ENCODE measurements at regions not wholly inside any gene's neighbourhood (a gene's known extent, or its start where the extent isn't known, plus 50 kb on each side); places are given as distances from the start of the nearest gene placed in this dataset.
"Not testable (repeated sequence)": the region's sequence is repeated elsewhere in the genome, so short reads cannot be mapped to it uniquely, and the experiment has no call there.

DNA sequence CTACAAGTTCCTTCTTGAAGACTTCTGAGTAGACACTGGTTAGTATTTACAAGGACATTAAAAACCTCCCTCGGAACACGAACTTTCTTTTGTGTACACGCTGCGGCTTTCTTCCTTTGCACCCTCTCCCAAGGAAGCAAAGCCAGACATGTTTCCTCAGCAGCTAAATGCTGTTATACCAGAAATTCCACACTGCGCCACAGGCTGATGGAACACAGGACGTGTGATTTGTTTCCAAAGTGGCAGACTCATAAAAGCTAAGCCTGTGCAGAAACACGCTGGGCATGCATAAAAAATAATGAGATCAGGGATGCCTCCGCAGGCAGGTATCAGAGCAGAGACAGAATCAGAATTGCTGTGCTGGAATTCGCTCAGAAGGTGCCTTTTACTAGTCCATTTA is 73.0 kb upstream of the RGPD5 start:
- FAIRE-seq = no peak

DNA sequence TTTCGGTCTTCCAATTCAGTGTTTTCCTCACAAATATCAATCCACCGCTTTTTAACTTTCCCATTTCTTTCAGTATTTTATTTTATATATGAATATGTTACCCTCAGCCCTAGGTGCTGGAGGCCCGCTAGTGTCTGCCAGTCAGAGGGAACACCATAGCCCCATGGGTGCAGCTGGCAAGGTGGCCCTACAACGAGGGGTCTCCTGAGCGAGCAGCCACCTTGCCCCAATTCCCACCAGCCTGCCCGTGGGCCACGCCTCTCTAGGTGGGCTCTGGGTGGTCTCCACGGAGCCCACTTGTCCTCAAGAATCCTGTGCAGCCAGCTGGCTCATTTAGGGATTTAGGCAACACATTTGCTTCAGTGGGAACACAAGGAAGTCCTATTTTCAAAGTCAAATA is 72.5 kb upstream of the RGPD5 start:
- FAIRE-seq = no peak

DNA sequence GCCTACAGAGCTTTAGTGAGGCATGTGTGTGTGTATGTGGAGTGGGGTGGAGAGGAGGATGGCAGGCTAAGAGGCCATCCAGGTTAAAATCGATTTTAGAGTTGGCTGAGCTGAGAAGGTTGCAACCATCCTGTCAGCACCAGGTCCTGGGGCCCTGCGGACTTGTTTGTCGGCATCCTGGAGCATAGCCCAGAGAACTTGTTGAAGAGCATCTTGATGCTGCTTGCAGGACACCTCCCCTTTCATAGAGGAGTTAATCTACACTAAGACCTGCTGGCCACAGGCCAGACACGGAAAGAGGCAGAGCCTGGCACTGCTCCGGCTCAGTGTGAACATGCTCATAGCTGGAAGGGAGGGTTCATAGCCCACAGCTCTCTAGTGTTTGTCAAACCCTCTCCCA is 72.1 kb upstream of the RGPD5 start:
- no peak for FAIRE-seq

DNA sequence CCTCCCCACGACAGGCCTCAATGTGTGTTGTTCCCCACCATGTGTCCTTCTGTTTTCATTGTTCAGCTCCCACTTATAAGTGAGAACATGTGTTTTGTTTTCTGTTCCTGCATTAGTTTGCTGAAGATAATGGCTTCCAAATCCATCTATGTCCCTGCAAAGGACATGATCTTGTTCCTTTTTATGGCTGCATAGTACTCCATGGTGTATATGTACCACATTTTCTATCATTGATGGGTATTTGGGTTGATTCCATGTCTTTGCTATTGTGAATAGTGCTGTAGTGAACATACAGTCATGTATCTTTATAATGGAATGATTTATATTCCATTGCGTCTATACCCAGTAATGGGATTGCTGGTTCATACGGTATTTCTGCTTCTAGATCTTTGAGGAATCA is 71.5 kb upstream of the RGPD5 start:
- FAIRE-seq = not testable (repeated sequence)

DNA sequence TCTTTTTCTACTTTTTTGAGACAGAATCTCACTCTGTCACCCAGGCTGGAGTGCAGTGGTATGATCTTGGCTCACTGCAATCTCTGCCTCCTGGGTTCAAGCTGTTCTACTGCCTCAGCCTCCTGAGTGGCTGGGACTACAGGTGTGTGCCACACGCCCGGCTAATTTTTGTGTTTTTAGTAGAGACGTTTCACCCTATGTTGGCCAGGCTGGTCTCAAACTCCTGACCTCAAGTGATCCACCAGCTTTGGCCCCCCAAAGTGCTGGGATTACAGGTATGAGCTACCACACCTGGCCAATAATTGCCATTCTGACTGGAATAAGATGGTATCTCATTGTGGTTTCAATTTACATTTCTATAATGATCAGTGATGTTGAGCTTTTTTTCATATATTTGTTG is 71.0 kb upstream of the RGPD5 start:
- FAIRE-seq = not testable (repeated sequence)

DNA sequence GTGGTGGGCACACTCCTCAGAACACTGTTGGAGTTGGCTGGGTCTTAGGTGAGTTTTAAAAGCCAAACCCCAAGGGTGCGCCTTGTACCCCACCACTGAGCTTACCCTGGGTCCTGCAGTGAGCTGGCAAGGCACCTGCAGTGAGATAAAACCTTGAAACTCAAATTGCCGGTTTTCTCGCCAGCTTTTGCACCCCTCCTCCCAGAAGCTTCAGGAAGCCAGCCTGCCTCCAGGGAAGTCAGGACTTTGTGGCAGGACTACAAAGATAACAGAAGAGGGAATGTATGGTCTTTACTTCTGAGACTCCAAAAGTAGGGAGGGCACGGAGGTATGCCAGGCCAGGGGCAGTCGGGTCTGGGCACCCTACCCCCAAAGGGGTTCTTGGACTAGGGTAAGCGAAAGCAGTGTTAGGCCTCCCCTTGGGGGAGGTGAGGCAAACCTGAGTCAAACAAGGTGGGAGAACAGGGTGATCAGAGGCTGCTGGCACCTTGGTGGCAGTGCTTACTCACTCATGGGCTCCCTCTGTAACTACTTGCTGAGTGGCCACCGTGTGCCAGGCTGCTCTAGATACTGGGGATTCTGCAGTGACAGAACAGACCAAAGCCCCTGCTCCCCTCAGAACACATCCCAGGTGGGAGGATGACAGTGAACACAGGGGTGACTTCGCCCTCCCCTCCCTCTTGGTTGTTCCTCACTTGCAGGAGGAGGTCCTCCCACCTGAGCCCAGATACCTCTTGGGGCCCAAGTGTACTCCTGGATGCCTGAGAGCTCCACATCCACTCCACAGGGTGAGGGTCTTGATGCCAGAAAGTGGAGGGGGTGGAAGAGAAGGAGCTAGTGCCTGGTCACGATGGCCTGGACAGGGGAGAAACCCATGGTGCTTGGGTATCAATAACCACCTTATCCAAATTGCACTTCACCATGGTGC is 69.3 kb upstream of the RGPD5 start:
- no peak for FAIRE-seq

DNA sequence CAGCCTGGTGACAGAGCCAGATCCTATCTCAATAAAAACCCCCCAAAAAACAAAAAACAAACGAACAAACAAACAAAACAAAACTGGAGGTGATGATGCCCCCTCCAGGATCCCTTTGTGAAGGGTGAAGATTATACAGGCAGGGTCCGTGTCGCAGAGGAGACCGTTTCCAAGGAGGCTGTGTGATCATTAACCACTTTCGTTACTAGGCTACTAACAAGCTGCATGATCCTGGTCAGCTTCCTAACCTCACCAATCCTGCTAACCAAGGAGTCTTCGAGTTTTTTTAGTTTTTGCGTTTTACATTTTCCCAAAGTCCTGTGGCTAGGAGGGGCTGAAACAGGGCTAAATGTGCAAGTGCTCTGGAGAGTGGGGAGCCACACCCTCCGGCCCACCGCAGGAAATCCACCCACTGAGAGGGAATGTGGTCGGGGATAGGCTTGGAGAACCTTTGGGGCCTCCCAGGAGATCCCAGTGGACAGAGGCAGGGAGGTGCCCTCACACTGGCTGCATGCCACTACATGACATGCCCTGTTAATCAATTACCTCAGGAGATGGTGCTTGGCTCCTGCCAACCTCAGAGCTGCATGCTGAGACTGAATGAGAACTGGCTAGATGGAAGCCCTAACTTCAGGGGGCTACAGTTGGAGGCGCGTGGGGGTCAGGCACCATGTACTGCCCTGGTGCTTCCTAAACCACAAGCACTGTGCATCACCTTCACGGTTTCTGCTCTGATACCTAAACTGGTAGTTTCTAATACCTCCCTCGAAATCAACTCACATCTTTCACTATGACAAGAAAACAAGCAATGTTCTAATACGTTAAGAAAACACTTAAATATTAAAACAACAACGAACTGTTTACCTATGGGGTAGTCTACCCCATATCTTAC is 67.5 kb upstream of the RGPD5 start:
- no peak for FAIRE-seq

DNA sequence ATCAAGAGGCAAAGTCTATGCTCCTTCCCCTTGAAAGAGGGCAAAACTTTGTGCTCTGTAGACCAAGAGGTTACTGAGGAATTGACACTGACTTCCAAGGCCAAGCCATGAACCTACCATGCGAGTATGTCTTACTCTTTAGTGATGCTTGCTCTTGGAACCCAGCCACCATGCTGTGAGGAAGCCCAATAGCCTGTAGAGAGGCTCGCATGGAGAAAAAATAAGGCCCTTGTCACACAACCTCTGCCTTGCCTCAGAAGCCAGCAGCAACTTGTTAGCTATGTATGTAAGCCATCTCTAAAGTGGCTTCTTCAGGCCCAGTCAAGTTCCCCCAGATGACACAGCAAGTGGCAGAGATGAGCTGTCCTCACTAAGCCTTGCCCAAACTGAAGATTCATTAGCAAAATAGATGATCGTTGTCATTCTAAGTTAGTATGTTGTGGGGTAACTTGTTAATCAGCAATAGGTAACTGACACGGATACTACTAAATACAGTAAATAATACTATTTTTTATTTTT is 66.1 kb upstream of the RGPD5 start:
- no peak for FAIRE-seq

DNA sequence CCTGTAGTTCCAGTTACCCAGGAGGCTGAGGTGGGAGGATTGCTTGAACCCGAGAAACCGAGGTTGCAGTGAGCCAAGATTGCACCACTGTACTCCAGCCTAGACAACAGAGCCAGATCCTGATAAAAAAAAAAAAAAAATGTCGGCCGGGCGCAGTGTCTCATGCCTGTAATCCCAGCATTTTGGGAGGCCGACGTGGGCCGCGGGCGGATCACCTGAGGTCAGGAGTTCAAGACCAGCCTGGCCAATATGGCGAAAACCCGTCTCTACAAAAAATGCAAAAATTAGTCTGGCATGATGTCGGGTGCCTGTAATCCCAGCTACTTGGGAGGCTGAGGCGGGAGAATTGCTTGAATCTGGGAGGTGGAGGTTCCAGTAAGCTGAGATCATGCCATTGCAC is 60.4 kb upstream of the RGPD5 start:
- FAIRE-seq = not testable (repeated sequence)

DNA sequence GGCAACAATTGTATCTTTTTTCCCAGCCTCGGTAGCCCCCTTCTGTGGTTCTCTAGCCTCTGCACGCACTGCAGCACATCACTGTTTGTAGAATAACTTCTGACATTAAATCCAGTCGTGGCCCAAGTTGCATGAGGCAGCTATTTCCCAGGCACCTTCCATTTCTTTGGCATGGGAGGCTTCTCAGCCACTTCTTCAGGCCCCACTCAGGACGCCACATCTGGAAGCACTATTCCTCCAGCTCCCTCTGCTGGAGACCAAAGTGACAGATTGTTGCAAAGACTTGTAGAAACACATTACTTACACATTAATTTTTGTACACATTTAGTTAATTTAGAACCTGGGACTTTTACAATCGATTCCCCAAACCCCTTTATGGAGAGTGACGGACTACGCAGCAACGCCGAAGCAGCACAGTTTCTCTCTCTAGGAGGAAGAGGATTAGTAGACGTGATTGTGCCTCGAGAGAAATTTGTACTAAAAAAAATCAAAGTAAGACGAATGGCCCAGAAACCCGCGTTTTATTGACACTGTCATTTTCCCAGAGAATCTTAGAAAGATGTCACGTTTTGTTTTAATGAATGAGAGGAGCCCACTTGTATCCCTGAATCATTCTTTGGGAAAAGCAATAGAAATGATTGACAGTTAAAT is 57.8 kb upstream of the RGPD5 start:
- FAIRE-seq = peak; percentile 93

Measured in TTC549 (cell line).